ENCODE measurements at regions not wholly inside any gene's neighbourhood (a gene's known extent, or its start where the extent isn't known, plus 50 kb on each side); places are given as distances from the start of the nearest gene placed in this dataset.

GRCh38 chrX:6440648-6441047 is 94.3 kb downstream of the VCX3A start:
- H3K9me3 ChIP-seq = no peaks in the 10 kb centered on the region
- no peak for TF ChIP-seq EP300 (IDR thresholded peaks at IDR 0.05)
- no peak for TF ChIP-seq CTCF (IDR thresholded peaks at IDR 0.05)
- TF ChIP-seq POLR2A (IDR thresholded peaks at IDR 0.05) = no peak
- no peak for TF ChIP-seq POLR2AphosphoS5 (IDR thresholded peaks at IDR 0.05)
- H3K4me1 ChIP-seq = no peaks in the 10 kb centered on the region
- intact Hi-C loops (cut with DNase I) = no loop called here
- no peak overlapping the region for H3K27ac ChIP-seq
- H3K4me3 ChIP-seq = no peak overlapping the region
- no peaks in the 10 kb centered on the region for H3K36me3 ChIP-seq
- DNase-seq = no peak
- WGBS, 2 donors = 7 to 72% methylated on average over 3 of the region's 3 CpGs
- no peaks in the 10 kb centered on the region for H3K27me3 ChIP-seq

GRCh38 chrX:6432226-6432625 is 102.7 kb downstream of the VCX3A start:
- intact Hi-C loops (cut with DNase I) = no loop called here
- 82 to 87% methylated on average over 5 of the region's 5 CpGs for WGBS, 2 donors
- H3K4me3 ChIP-seq = no peak overlapping the region
- TF ChIP-seq POLR2AphosphoS5 (IDR thresholded peaks at IDR 0.05) = no peak
- TF ChIP-seq CTCF (IDR thresholded peaks at IDR 0.05) = no peak
- TF ChIP-seq EP300 (IDR thresholded peaks at IDR 0.05) = no peak
- no peaks in the 10 kb centered on the region for H3K9me3 ChIP-seq
- DNase-seq = no peak
- H3K36me3 ChIP-seq = no peaks in the 10 kb centered on the region
- H3K27ac ChIP-seq = no peak overlapping the region
- H3K27me3 ChIP-seq = no peaks in the 10 kb centered on the region
- no peaks in the 10 kb centered on the region for H3K4me1 ChIP-seq

GRCh38 chrX:6407542-6407941 is 127.4 kb downstream of the VCX3A start:
- TF ChIP-seq CTCF (IDR thresholded peaks at IDR 0.05) = no peak
- no peak for TF ChIP-seq EP300 (IDR thresholded peaks at IDR 0.05)
- no peak for TF ChIP-seq POLR2A (IDR thresholded peaks at IDR 0.05)
- no peak for TF ChIP-seq POLR2AphosphoS5 (IDR thresholded peaks at IDR 0.05)
- Histone ChIP-seq H3K9me3 (no peaks in the 10 kb centered on the region), H3K27me3 (no peaks in the 10 kb centered on the region), H3K27ac (no peak overlapping the region), H3K4me1 (no peaks in the 10 kb centered on the region), H3K36me3 (no peaks in the 10 kb centered on the region), H3K4me3 (no peak overlapping the region)
- DNase-seq = no peak
- WGBS, 2 donors = 66 to 82% methylated on average over 4 of the region's 4 CpGs
- intact Hi-C loops (cut with DNase I) = no loop called here

GRCh38 chrX:6386837-6387236 is 148.1 kb downstream of the VCX3A start:
- Histone ChIP-seq H3K36me3 (no peaks in the 10 kb centered on the region), H3K4me3 (no peak overlapping the region), H3K4me1 (no peaks in the 10 kb centered on the region), H3K27ac (no peak overlapping the region), H3K27me3 (no peaks in the 10 kb centered on the region), H3K9me3 (no peaks in the 10 kb centered on the region)
- WGBS, 2 donors = 64 to 75% methylated on average over 2 of the region's 2 CpGs
- intact Hi-C loops (cut with DNase I) = no loop called here
- TF ChIP-seq POLR2A (IDR thresholded peaks at IDR 0.05) (no peak), POLR2AphosphoS5 (IDR thresholded peaks at IDR 0.05) (no peak), CTCF (IDR thresholded peaks at IDR 0.05) (no peak)
- no peak for DNase-seq

GRCh38 chrX:6384921-6385320 is 150.0 kb downstream of the VCX3A start:
- Histone ChIP-seq H3K4me1 (no peaks in the 10 kb centered on the region), H3K4me3 (no peak overlapping the region), H3K27ac (no peak overlapping the region), H3K27me3 (no peaks in the 10 kb centered on the region), H3K36me3 (no peaks in the 10 kb centered on the region), H3K9me3 (no peaks in the 10 kb centered on the region)
- intact Hi-C loops (cut with DNase I) = no loop called here
- no peak for TF ChIP-seq POLR2A (IDR thresholded peaks at IDR 0.05)
- no peak for TF ChIP-seq POLR2AphosphoS5 (IDR thresholded peaks at IDR 0.05)
- TF ChIP-seq CTCF (IDR thresholded peaks at IDR 0.05) = no peak
- no peak for TF ChIP-seq EP300 (IDR thresholded peaks at IDR 0.05)
- no peak for DNase-seq
- 80 to 84% methylated on average over 4 of the region's 4 CpGs for WGBS, 2 donors
